H9 (cell line): ENCODE measurements at regions not wholly inside any gene's neighbourhood (a gene's known extent, or its start where the extent isn't known, plus 50 kb on each side); places are given as distances from the start of the nearest gene placed in this dataset.

Source experiments
- DNase-seq: peaks from one replicate; pipeline ENCODE4 v3.0.0-alpha.2; 2017
- H2AFZ ChIP-seq: one replicate; pipeline ENCODE4 v1.6.1; 2013; ENCODE audit warnings: mild to moderate bottlenecking, low read length, control low read depth, moderate library complexity
- H2AK5ac ChIP-seq: 2 replicates; pipeline ENCODE4 v1.6.1; 2013; ENCODE audit warnings: low read length, control low read depth, mixed read lengths; ENCODE audit not compliant: insufficient read length
- H2BK120ac ChIP-seq: one replicate; pipeline ENCODE4 v1.6.1; 2013; ENCODE audit warnings: low read depth, mild to moderate bottlenecking, low read length, control low read depth, inconsistent platforms; ENCODE audit not compliant: poor library complexity, severe bottlenecking
- H2BK12ac ChIP-seq: 2 replicates; pipeline ENCODE4 v1.6.1; 2013; ENCODE audit warnings: low read length, control low read depth, mixed read lengths, low read depth; ENCODE audit not compliant: insufficient read length
- H2BK15ac ChIP-seq: 2 replicates; pipeline ENCODE4 v1.6.1; 2013; ENCODE audit warnings: low read depth, low read length, control low read depth
- H2BK20ac ChIP-seq: one replicate; pipeline ENCODE4 v1.6.1; 2013; ENCODE audit warnings: low read depth, mild to moderate bottlenecking, low read length, control low read depth, inconsistent platforms; ENCODE audit not compliant: poor library complexity, severe bottlenecking
- H2BK5ac ChIP-seq: 2 replicates; pipeline ENCODE4 v1.6.1; 2013; ENCODE audit warnings: low read length, control low read depth, mixed read lengths; ENCODE audit not compliant: insufficient read length
- H3K14ac ChIP-seq: 2 replicates; pipeline ENCODE4 v1.6.1; 2013; ENCODE audit warnings: low read length, control low read depth; ENCODE audit not compliant: insufficient read depth
- H3K18ac ChIP-seq: 2 replicates; pipeline ENCODE4 v1.6.1; 2013; ENCODE audit warnings: low read depth, mild to moderate bottlenecking, mixed read lengths, low read length, control low read depth; ENCODE audit not compliant: insufficient read length
- H3K23ac ChIP-seq: 2 replicates; pipeline ENCODE4 v1.6.1; 2013; ENCODE audit warnings: low read length, control low read depth, mixed read lengths, low read depth; ENCODE audit not compliant: insufficient read length
- H3K23me2 ChIP-seq: 2 replicates; pipeline ENCODE4 v1.6.1; 2013; ENCODE audit warnings: low read depth, mild to moderate bottlenecking, mixed read lengths, low read length, control low read depth; ENCODE audit not compliant: insufficient read length, poor library complexity, severe bottlenecking
- H3K27ac ChIP-seq: 2 replicates; pipeline ENCODE4 v1.5.1; 2013; ENCODE audit warnings: low read length, control low read depth, mixed read lengths, low read depth; ENCODE audit not compliant: insufficient read length
- H3K27me3 ChIP-seq: 2 replicates; pipeline ENCODE4 v1.6.1; 2013; ENCODE audit warnings: low read length, control low read depth, inconsistent platforms; ENCODE audit not compliant: insufficient read depth
- H3K4ac ChIP-seq: 2 replicates; pipeline ENCODE4 v1.6.1; 2013; ENCODE audit warnings: low read depth, mild to moderate bottlenecking, control low read depth, inconsistent platforms, low read length, moderate library complexity
- H3K4me1 ChIP-seq: 2 replicates; pipeline ENCODE4 v1.6.1; 2013; ENCODE audit warnings: low read length, control low read depth, inconsistent platforms; ENCODE audit not compliant: insufficient read depth
- H3K4me2 ChIP-seq: 2 replicates; pipeline ENCODE4 v1.6.1; 2013; ENCODE audit warnings: low read length, control low read depth, mixed read lengths; ENCODE audit not compliant: insufficient read length, insufficient read depth
- H3K56ac ChIP-seq: 2 replicates; pipeline ENCODE4 v1.6.1; 2013; ENCODE audit warnings: low read depth, mild to moderate bottlenecking, mixed read lengths, low read length, control low read depth; ENCODE audit not compliant: insufficient read length
- H3K79me1 ChIP-seq: 2 replicates; pipeline ENCODE4 v1.6.1; 2013; ENCODE audit warnings: low read depth, mild to moderate bottlenecking, moderate library complexity, low read length, control low read depth, inconsistent platforms; ENCODE audit not compliant: insufficient read depth, poor library complexity, severe bottlenecking
- H3K79me2 ChIP-seq: 2 replicates; pipeline ENCODE4 v1.6.1; 2013; ENCODE audit warnings: low read length, control low read depth, inconsistent platforms; ENCODE audit not compliant: insufficient read depth
- H3K9ac ChIP-seq: 2 replicates; pipeline ENCODE4 v1.6.1; 2013; ENCODE audit warnings: low read length, control low read depth, mixed read lengths; ENCODE audit not compliant: insufficient read length; ENCODE audit errors: extremely low read depth
- H3K9me3 ChIP-seq: one replicate; pipeline ENCODE4 v1.6.1; 2013; ENCODE audit warnings: low read depth, low read length, inconsistent platforms; ENCODE audit not compliant: control insufficient read depth
- H3T11ph ChIP-seq: one replicate; pipeline ENCODE4 v1.6.1; 2013; ENCODE audit warnings: mild to moderate bottlenecking, low read length, control low read depth, inconsistent platforms
- H4K20me1 ChIP-seq: one replicate; pipeline ENCODE4 v1.6.1; 2013; ENCODE audit not compliant: control insufficient read depth, insufficient read length, insufficient read depth
- H4K5ac ChIP-seq: 2 replicates; pipeline ENCODE4 v1.6.1; 2013; ENCODE audit warnings: low read depth, mild to moderate bottlenecking, mixed read lengths, low read length, control low read depth; ENCODE audit not compliant: insufficient read length
- H4K8ac ChIP-seq: replicated peaks from 2 replicates; pipeline ENCODE4 v1.6.1; 2013; ENCODE audit warnings: low read length, control low read depth, mixed read lengths, low read depth; ENCODE audit not compliant: insufficient read length
- H4K91ac ChIP-seq: 2 replicates; pipeline ENCODE4 v1.6.1; 2013; ENCODE audit warnings: low read depth, mild to moderate bottlenecking, moderate library complexity, mixed read lengths, low read length, control low read depth; ENCODE audit not compliant: insufficient read length
- H3K27ac Mint-ChIP-seq, 3 experiments: 2 replicates in 2 of 3; 3 replicates in 1 of 3; pipeline ENCODE4 v1.8.0; 2020 to 2021; ENCODE audit warnings: mixed read lengths in 3 of 3, mild to moderate bottlenecking in 1 of 3, moderate library complexity in 1 of 3
- H3K27me3 Mint-ChIP-seq: 2 replicates; pipeline ENCODE4 v1.8.0; 2021; ENCODE audit warnings: low read depth, mild to moderate bottlenecking, moderate library complexity, mixed read lengths
- H3K36me3 Mint-ChIP-seq, 3 experiments: 2 replicates in 2 of 3; 3 replicates in 1 of 3; pipeline ENCODE4 v1.8.0; 2020 to 2021; ENCODE audit warnings: low read depth in 3 of 3, mixed read lengths in 3 of 3; ENCODE audit not compliant: insufficient read depth in 1 of 3
- H3K4me1 Mint-ChIP-seq, 2 experiments: 2 replicates each; pipeline ENCODE4 v1.8.0; 2020; ENCODE audit warnings: mixed read lengths in 2 of 2
- H3K4me3 Mint-ChIP-seq, 2 experiments: 2 replicates in 1 of 2; 3 replicates in 1 of 2; pipeline ENCODE4 v1.8.0; 2020 to 2021; ENCODE audit warnings: mild to moderate bottlenecking in 2 of 2, mixed read lengths in 2 of 2, moderate library complexity in 1 of 2
- H3K9me3 Mint-ChIP-seq, 2 experiments: 2 replicates in 1 of 2; 3 replicates in 1 of 2; pipeline ENCODE4 v1.8.0; 2020; ENCODE audit warnings: mild to moderate bottlenecking in 2 of 2, mixed read lengths in 2 of 2, moderate library complexity in 1 of 2
- WGBS: extraction: QIAGEN DNeasy Blood & Tissue Kit; methylation state at CpG from one replicate; pipeline ENCODE4 v1.1.7; 2013; ENCODE audit warnings: missing lambda C conversion rate, low lambda C conversion rate, mixed read lengths; ENCODE audit not compliant: insufficient read length; ENCODE audit errors: extremely low coverage; 5-methylcytosine and 5-hydroxymethylcytosine counted together
- TF ChIP-seq, protein P1 (sequence below): fragments of 200-600 bp; sonication (generic); conservative IDR thresholded peaks from 3 replicates; pipeline ENCODE4 v1.8.0; 2021; ENCODE audit warnings: antibody characterized with exemption, mild to moderate bottlenecking

DNA sequence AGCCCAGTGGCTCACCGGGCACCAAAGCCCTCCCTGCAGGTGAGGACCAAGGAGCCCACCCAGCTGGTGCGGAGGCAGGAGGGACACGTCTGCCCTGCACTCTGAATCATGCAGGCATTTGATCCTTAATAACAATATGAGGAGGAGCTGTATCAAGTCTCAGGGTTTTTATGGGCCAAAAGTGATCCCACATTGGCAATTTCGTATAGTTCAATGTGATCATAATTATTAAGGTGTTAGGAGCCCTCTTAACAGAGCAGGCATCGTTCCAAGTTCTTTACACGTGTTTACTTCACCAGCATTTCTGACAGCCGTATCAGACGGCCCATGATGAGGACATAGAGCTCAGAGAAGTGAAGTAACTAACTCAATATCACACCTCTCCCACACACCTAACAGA lies 91.9 kb upstream of the PRR5 start:
- H3K56ac ChIP-seq = no peak overlapping the region
- H3K9ac ChIP-seq = no peak overlapping the region
- no peak overlapping the region for H2AFZ ChIP-seq
- no peaks in the 10 kb centered on the region for H4K20me1 ChIP-seq
- no peak overlapping the region for H4K8ac ChIP-seq
- WGBS = no CpG with 5 or more reads among the region's 8 CpGs
- no peak overlapping the region for H2BK15ac ChIP-seq
- H2BK5ac ChIP-seq = no peak overlapping the region
- H3K4me2 ChIP-seq = no peak overlapping the region
- H3T11ph ChIP-seq = no peak overlapping the region
- H3K36me3 Mint-ChIP-seq = peaks cover 1 to 11% (median 5%) of the 10 kb centered on the region in 3 experiments; a peak in 5 of 7 replicates
- no peak overlapping the region for H3K4ac ChIP-seq
- no peak overlapping the region for H4K91ac ChIP-seq
- H4K5ac ChIP-seq = no peak overlapping the region
- no peak overlapping the region for H3K23ac ChIP-seq
- no peaks in the 10 kb centered on the region for H3K23me2 ChIP-seq
- H3K27me3 Mint-ChIP-seq = peaks cover 22% of the 10 kb centered on the region
- no peak overlapping the region for H2AK5ac ChIP-seq
- TF ChIP-seq, protein P1, sequence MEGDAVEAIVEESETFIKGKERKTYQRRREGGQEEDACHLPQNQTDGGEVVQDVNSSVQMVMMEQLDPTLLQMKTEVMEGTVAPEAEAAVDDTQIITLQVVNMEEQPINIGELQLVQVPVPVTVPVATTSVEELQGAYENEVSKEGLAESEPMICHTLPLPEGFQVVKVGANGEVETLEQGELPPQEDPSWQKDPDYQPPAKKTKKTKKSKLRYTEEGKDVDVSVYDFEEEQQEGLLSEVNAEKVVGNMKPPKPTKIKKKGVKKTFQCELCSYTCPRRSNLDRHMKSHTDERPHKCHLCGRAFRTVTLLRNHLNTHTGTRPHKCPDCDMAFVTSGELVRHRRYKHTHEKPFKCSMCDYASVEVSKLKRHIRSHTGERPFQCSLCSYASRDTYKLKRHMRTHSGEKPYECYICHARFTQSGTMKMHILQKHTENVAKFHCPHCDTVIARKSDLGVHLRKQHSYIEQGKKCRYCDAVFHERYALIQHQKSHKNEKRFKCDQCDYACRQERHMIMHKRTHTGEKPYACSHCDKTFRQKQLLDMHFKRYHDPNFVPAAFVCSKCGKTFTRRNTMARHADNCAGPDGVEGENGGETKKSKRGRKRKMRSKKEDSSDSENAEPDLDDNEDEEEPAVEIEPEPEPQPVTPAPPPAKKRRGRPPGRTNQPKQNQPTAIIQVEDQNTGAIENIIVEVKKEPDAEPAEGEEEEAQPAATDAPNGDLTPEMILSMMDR = no peak
- H2BK20ac ChIP-seq = no peak overlapping the region
- no peaks in the 10 kb centered on the region for H3K4me1 ChIP-seq
- no peak overlapping the region; a peak in 1 of 5 replicates for H3K4me3 Mint-ChIP-seq
- no peak for DNase-seq
- peaks cover 13 to 31% of the 10 kb centered on the region in 2 experiments for H3K9me3 Mint-ChIP-seq
- H3K27me3 ChIP-seq = no peaks in the 10 kb centered on the region
- H2BK12ac ChIP-seq = no peak overlapping the region
- H3K9me3 ChIP-seq = no peaks in the 10 kb centered on the region
- H3K79me2 ChIP-seq = no peaks in the 10 kb centered on the region
- H3K79me1 ChIP-seq = no peaks in the 10 kb centered on the region
- no peak overlapping the region for H3K14ac ChIP-seq
- peaks cover 8 to 18% of the 10 kb centered on the region in 2 experiments; a peak in 3 of 4 replicates for H3K4me1 Mint-ChIP-seq
- peak overlapping the region in 1 of 3 experiments; percentile 89; a peak in 1 of 7 replicates for H3K27ac Mint-ChIP-seq
- no peak overlapping the region for H2BK120ac ChIP-seq
- no peak overlapping the region for H3K27ac ChIP-seq
- no peak overlapping the region for H3K18ac ChIP-seq
